ENCODE measurements at regions not wholly inside any gene's neighbourhood (a gene's known extent, or its start where the extent isn't known, plus 50 kb on each side); places are given as distances from the start of the nearest gene placed in this dataset.

DNA sequence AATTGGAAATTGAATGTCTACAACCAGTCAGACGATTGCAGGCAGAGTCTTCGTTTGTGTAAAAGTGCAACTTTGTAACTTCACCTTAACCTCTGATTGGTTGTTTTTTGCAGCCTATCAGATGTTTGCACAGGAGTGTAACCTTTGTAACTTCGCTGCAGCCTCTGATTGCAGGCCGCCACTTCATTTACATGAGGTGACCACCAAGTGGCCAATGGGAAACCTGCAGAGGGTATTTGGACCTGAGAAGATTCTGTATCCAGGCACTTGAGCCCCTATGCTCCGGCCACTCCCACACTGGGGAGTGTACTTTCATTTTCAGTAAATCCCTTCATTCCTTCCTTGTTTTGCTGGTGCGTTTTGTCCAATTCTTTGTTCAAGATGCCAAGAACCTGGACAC is 68.1 kb upstream of the PFN2 start:
- peaks cover 3% of the 10 kb centered on the region for H3K27me3 Mint-ChIP-seq
- peaks cover 5 to 21% (median 16%) of the 10 kb centered on the region in 3 donors for H3K9me3 Mint-ChIP-seq
- H3K4me3 Mint-ChIP-seq = no peak overlapping the region
- H3K36me3 Mint-ChIP-seq = peaks cover 3% of the 10 kb centered on the region
- H3K27ac Mint-ChIP-seq = no peak overlapping the region
- H3K4me1 Mint-ChIP-seq = peaks cover 0 to 2% (median 0%) of the 10 kb centered on the region in 3 donors

DNA sequence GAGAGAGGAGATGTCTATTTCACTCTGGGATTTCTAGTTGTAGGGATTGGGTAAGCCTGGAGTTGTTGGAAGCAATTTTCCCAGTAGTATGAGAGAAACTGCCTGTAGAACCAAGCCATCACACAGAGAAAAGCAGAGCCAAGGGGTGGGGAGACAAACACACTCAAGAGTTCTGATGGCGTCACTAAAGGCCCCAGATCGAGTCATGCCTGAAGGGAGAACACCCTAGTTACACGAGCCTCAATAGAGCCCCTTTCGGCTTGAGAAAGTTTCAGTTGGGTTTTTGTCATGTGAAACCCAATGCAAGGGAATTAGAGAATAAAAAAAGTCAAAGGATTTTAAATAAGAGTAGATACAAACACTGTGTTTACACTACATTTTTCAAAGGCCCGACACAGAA is 66.1 kb upstream of the PFN2 start:
- peaks cover 3% of the 10 kb centered on the region for H3K36me3 Mint-ChIP-seq
- peaks cover 5 to 14% (median 12%) of the 10 kb centered on the region in 3 donors for H3K9me3 Mint-ChIP-seq
- no peaks in the 10 kb centered on the region for H3K4me1 Mint-ChIP-seq

DNA sequence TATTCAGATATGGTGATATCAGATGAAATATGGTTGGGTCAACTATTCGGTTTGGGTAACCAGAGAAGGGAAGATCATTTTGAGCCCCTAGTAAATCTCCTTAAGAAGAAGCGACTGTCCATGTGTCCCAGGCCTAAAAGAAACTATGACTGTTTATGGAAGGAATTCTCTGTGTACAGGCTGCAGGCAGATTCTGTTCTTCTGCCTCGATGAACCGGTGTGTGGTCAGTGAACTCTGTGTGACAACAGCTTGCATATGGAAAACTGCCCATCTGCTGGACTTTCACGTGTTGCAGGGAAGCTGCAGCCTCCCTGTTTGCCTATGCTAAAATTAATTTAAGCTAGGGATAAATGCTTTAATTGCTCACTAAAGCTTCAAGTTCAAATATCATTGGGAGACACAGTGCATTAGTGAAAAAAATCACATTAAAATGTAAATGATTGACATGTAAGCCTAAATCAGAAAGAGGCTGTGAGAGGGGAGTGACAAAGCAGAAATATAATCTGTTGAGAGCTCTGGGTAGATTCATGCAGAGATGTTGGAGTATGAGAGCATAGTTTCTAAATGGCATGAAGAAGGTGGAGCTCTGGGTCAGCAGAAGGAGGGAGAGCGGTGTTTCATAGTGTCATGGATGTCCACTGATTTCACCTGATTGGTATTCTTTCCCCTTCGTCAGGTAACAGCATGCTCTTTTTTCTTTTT is 65.4 kb upstream of the PFN2 start:
- H3K9me3 Mint-ChIP-seq = peaks cover 2 to 7% (median 7%) of the 10 kb centered on the region in 3 donors
- H3K36me3 Mint-ChIP-seq = no peaks in the 10 kb centered on the region
- H3K27me3 Mint-ChIP-seq = peaks cover 2% of the 10 kb centered on the region
- H3K4me1 Mint-ChIP-seq = no peaks in the 10 kb centered on the region
- H3K27ac Mint-ChIP-seq = peak overlapping the region in 1 of 3 donors; percentile 27
- no peak overlapping the region for H3K4me3 Mint-ChIP-seq

More for the DNA sequence above, 66.1 kb upstream of the PFN2 start:
- Mint-ChIP-seq H3K4me3 (no peak overlapping the region), H3K27ac (no peak overlapping the region), H3K27me3 (peaks cover 3% of the 10 kb centered on the region)

DNA sequence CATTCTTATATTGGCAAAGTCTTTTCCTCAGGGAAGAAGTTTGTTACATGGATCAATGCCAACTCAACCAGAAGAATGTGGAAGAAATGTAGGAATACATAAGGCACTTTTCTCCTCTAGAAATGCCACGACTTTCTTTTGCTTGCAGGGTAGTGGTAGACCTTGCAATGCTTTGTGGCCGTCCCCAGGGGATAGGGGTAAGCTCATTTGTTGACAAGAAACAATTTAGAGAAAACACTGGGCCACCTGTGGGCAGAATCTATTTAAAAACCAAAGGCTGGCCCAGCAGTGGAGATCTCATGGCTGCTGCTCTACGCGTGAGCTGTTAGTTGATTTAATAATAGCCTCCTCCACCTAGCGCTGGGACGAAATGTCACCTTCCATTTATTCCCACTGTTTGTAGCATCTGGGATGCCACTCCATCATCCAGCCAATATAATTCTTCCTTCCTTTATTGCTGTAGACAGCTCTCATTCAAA is 64.6 kb upstream of the PFN2 start:
- no peak overlapping the region for H3K4me3 Mint-ChIP-seq
- peaks cover 0 to 6% (median under 1%) of the 10 kb centered on the region in 3 donors for H3K9me3 Mint-ChIP-seq
- H3K27me3 Mint-ChIP-seq = no peaks in the 10 kb centered on the region
- H3K27ac Mint-ChIP-seq = no peak overlapping the region
- H3K36me3 Mint-ChIP-seq = no peaks in the 10 kb centered on the region
- H3K4me1 Mint-ChIP-seq = no peaks in the 10 kb centered on the region

DNA sequence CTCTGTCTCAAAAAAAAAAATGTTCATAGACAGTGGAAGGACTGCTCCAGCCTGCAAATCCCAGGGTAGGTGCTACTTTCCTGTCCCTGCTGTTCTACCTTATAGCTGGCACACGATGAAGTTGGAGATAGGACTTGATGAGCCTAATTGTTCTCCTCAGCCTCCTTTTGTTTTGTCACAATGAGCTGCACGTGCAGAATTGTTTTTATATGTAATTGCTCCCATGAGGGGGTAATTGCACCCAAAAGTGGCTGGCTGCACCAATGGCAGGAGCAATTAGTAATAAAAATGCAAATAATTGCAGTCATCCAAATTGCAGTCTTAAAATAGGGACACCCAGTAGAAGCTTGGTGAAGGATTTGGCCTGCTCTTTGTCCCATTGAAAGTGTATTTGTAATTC is 63.0 kb upstream of the PFN2 start:
- peaks cover 0 to 7% (median 0%) of the 10 kb centered on the region in 3 donors for H3K9me3 Mint-ChIP-seq
- peaks cover 0 to 3% (median 0%) of the 10 kb centered on the region in 3 donors for H3K4me1 Mint-ChIP-seq
- H3K4me3 Mint-ChIP-seq = no peak overlapping the region
- H3K36me3 Mint-ChIP-seq = no peaks in the 10 kb centered on the region
- H3K27me3 Mint-ChIP-seq = no peaks in the 10 kb centered on the region
- no peak overlapping the region for H3K27ac Mint-ChIP-seq

DNA sequence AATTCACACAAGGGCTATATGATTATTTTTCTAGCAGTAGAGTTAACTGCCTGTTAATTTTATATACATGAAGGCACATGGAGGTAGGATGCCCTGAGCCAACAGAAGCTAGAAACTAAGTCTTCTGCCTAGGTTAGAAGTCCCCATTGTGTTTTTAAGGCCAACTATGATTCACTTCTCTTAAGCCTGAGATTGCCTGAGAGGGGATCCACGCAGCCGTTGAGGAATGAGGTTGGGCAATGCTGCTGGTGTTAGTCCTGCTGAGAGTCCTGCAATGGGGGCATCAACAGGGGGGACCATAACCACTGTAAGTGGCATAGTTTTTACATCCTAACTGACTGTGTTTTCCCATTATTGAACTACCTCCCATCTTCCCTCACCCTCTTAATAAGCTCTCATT is 60.1 kb upstream of the PFN2 start:
- H3K36me3 Mint-ChIP-seq = peaks cover 5% of the 10 kb centered on the region
- no peak overlapping the region for H3K27ac Mint-ChIP-seq
- no peak overlapping the region for H3K4me3 Mint-ChIP-seq
- peaks cover 3% of the 10 kb centered on the region for H3K27me3 Mint-ChIP-seq
- H3K9me3 Mint-ChIP-seq = peaks cover 0 to 12% (median 6%) of the 10 kb centered on the region in 3 donors
- H3K4me1 Mint-ChIP-seq = peaks cover 0 to 3% (median 0%) of the 10 kb centered on the region in 3 donors

DNA sequence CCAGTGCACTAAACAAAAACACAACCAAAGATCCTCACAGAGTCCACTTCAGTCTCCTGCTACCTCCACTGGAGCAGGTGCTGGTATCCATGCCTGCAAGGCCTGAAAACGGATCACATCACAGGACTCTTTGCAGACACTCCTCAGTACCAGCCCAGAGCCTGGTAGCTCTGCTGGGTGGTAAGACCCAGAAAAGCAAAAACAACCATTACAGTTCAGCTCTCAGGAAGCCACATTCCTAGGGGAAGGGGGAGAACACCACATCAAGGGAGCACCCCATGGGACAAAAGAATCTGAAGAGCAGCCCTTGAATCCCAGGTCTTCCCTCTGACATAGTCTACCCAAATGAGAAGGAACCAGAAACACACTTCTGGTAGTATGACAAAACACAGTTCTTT is 52.5 kb upstream of the PFN2 start:
- H3K9me3 Mint-ChIP-seq = peaks cover 7 to 22% (median 22%) of the 10 kb centered on the region in 3 donors
- H3K4me1 Mint-ChIP-seq = peaks cover 0 to 10% (median 9%) of the 10 kb centered on the region in 3 donors
- peak overlapping the region in 3 of 4 donors; percentile 41 to 85 (median 49) for H3K4me3 Mint-ChIP-seq
- no peak overlapping the region for H3K27ac Mint-ChIP-seq
- H3K36me3 Mint-ChIP-seq = peaks cover 6% of the 10 kb centered on the region
- H3K27me3 Mint-ChIP-seq = peaks cover 11% of the 10 kb centered on the region

DNA sequence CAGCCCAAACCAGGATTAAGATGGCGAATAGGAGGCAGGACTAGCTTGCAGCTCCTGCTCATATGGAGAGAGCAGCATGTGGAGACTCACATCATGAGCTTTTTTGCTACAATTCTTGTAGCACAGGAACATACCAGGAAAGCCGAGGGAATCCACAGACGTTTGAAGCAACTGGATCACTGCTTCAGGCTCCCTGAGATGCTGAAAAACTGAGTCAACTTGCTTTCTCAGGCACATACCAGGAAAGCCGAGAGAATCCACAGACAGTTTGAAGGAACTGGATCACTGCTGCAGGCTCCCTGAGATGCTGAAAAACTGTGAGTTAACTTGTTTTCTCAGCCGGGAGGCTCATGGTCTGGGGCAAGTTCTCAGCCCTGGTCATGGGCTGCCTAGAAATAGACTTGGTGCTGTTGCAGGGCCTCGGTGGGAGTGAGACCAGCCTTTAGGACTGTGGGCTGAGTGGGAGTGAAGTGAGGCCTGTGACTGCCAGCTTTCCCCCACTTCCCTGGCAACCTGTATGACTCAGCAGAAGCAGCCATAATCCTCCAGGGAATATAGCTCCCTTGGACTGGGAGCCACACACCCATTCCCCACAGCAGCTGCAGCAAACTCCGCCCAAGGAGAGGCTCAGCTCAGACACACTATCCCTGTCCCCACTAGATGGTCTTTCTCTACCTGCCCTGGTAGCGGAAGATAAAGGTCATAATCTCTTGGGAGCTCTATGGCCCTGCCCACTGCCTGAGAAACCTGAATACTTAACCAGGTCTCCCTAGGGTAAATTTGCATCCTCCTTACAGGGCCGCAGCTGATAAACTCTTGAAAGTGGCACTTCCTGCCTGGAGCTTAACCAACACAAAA is 51.9 kb upstream of the PFN2 start:
- H3K9me3 Mint-ChIP-seq = peaks cover 7 to 24% (median 18%) of the 10 kb centered on the region in 3 donors
- peak overlapping the region in 1 of 4 donors; percentile 85 for H3K4me3 Mint-ChIP-seq
- peaks cover 3% of the 10 kb centered on the region for H3K36me3 Mint-ChIP-seq
- H3K27ac Mint-ChIP-seq = peak overlapping the region in 1 of 3 donors; percentile 36
- H3K4me1 Mint-ChIP-seq = peaks cover 0 to 10% (median 9%) of the 10 kb centered on the region in 3 donors
- H3K27me3 Mint-ChIP-seq = peaks cover 9% of the 10 kb centered on the region

DNA sequence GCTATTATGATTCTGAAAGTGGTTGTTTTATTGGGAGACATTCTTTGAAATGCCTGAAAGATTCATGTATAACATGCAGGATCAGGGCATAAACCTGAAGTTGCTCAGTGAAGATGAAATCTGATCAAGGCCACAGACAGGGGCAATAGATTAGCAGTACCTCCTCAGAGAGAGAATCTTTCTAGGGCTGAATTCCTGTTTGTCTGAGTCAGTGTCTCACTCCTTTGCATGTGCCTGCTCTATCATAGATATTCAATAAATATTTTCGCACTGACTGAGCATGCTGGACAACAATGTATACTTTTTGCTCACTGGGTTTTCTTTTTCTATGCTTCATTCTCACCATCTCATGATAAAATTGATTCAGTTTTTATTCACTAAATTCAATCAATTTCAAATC is 49.8 kb upstream of the PFN2 start:
- H3K9me3 Mint-ChIP-seq = peaks cover 7 to 18% (median 16%) of the 10 kb centered on the region in 3 donors
- H3K4me1 Mint-ChIP-seq = peaks cover 0 to 10% (median 9%) of the 10 kb centered on the region in 3 donors
- peaks cover 3% of the 10 kb centered on the region for H3K36me3 Mint-ChIP-seq
- peaks cover 8% of the 10 kb centered on the region for H3K27me3 Mint-ChIP-seq
- H3K4me3 Mint-ChIP-seq = no peak overlapping the region
- H3K27ac Mint-ChIP-seq = no peak overlapping the region
